Forelimb muscle (tissue), 1 donor: ENCODE measurements at regions not wholly inside any gene's neighbourhood (a gene's known extent, or its start where the extent isn't known, plus 50 kb on each side); places are given as distances from the start of the nearest gene placed in this dataset.
"Not testable (repeated sequence)": the region's sequence is repeated elsewhere in the genome, so short reads cannot be mapped to it uniquely, and the experiment has no call there.

Source experiments
- DNase-seq: peaks from one replicate; pipeline ENCODE4 v3.0.0-alpha.2; 2013; ENCODE audit warnings: low read depth

DNA sequence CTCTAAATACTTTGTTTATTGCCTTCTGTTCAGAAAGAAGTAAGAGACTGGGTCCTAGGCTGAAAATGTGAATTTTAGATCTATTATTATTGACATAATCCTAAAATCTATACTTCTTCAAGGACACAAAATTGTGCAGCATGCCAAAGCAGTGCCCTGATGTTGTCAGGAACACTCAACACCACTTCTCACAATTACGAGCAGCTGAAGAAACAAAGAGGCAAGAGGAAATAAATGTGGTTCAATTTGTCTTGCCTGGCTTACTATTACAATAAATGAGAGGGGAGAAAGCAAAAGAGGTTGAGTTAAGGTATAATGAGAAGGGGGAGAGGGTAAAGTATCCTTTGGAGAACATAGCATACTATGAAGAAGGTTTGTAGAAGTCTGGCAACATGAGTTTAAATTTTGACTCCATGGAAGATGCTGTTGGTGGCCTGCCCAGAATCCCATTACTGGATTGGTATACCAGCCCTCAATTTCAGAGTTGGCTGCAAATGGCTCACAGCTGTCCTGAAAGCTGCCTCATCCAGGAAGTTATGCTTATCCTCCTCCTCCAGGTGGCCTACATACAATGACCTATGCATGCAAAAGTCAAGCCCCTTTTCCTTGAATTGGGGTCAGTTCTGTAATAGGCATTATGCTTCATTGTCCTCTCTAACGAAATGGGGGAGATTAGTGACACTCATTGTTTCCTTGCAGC, 274.6 kb upstream of the SMIM30 start:
- DNase-seq, result no peak

DNA sequence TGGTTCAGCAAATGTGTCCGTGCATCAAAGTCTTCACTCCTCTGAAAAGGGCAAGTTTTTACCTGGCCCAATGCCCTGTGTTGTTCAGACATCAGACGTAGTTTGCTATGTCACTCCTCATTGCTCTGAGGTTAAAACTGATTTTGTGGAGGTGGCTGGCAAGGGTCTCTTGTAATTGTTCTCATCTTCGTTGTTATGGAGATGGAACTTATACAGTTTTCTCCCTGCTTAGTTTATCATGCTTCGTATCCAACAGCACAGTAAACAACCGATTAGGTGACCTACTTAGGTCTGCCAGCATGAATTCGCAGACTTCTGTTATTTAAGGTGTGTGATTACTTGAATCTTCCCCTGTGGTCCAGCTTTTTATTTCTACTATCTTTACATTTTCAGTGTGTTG, 274.1 kb upstream of the SMIM30 start:
- DNase-seq, result no peak

DNA sequence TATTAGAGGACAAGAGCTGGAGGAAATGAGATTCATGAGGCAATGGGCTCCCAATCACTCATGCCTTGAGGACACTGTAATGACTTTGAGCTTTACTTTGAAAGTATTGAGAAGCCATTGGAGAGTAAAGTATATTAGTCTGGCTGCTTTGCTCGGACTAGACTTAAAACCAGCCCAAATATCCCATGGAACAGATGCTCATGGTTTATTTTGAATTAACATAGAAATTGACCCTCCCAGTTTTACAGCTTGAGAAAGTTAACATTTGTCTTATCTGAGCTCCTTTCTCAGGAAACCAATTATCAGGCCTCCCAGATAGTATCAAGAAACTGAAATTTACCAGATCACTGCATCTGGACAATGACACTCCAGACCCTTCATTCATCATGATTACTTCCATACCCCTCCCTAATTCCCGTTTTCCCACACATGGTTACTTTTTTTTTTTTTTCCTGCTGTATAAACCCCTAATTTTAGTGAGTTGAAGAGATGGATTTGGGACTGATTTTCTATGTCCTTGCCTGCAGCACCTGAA, 270.8 kb upstream of the SMIM30 start:
- DNase-seq, result no peak

DNA sequence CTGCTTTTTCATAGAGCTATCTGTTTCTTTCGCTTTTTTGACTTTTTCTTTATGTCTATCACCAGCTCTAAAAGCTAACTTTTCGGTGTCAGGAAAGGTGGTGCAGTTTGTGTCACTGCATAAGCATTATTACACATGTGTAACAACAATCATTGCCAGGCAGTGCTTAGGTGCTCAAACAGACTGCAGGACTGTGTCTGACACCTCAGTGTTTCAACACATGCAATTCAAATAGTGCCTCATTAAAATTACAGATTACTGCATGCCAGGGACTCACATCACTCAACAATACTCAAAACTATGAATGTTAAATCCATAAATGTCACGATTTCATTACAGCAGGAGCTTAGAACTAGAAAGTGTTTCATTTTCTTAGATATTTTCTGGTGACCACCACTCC, 265.3 kb upstream of the SMIM30 start:
- DNase-seq, result no peak

DNA sequence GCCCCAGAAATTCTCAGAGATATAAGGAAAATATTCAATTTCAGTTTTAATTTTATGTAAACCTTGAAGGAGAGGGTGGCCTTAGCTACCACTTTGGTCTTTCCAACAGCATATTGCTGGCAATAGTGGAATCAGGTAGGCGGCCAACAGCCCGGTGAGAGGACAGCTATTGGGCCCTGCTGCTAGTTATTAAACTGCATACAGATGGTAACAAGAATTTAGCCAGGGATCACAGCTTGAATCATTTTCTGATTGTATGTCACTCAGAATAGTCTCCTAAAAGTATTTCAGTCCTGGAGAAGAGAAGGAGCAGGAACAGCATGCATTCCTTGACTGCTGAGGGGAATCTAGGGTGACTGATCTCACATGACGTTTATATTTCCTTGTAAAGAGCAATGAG, 261.4 kb upstream of the SMIM30 start:
- no peak for DNase-seq

DNA sequence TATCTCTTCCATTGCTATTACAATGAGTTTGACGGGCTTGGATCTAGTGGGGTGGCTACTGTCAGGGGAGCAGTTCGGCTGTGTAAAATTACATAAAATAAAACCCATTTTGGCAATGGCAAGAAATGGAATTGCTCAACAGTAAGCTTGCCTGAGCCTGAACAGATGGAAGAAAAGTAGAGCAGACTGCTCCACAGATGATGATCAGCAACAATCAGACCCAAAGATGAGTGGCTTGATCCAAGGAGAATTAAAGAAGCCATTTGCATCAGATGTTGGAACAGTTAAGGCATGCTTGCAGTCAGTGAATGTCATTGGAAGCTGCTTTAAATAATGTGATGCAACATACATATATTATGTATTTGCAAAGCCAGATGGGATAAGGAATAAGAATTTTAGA, 256.6 kb upstream of the SMIM30 start:
- DNase-seq, result peak; percentile 54

DNA sequence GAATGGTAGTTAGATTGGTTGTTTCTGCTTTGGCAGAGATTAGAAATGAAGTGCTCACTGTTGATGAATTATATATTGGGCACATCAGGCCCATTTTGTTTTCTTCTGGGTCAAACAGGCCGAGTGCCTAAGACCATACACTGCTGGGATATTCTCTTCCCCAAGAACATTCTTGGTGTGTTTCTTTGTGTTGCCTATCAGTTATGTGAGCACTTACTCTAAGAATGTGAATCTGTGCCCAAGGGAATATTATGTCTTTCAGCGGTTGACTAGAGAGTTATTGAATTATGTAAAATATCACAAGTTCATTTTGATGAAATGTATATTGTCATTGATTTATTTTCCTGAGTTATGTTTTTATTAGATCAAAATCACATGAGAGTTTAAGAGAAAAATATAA, 255.5 kb upstream of the SMIM30 start:
- DNase-seq, result no peak

- DNase-seq, result no peak
Observed at GRCh38 chr7:113371416-113372043, 253.2 kb upstream of the SMIM30 start.

- no peak for DNase-seq
Observed at GRCh38 chr7:113370910-113371309, 252.6 kb upstream of the SMIM30 start.

DNA sequence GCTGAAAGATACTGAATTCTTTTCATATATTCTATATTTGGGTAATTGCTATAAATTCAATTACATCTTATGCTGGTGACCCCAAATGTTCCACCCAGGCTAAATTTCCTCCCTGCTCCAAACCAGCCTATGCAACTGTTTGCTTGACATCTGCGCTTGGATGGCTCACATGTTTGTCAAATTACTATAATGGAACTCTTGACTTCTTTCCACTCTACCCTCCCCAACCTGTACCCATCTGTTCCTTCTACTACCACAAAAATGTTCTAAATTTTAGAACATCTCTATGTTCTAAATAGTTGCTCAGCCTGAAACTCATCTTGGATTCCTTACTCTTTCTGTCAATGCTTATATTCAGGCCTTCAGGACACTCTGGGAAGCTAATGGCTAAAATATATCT, 249.9 kb upstream of the SMIM30 start:
- DNase-seq, result no peak

DNA sequence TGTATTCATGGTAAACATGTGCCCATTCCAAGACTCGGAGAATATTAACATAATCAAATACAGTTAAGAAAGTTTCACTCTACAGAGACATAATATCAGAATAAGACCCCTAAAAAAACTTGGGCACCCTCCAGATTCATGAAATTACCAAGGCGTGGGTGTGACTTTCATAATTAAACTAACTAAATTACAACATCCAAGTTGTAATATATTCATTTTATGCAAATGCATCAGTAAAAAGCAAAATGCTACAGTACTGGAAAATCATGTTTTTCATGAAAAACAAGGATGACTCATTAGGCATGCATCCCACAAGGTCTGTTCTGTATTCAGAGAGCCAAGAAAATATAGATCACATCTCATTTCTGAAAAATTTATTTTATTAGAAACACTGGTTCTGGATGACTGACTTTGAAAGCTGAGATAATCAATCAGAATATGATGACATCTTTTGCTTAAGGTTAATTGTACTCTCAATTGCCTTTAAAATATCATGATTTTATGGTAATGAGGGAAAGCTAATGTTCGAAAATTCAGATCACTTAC, 248.8 kb upstream of the SMIM30 start:
- no peak for DNase-seq

DNA sequence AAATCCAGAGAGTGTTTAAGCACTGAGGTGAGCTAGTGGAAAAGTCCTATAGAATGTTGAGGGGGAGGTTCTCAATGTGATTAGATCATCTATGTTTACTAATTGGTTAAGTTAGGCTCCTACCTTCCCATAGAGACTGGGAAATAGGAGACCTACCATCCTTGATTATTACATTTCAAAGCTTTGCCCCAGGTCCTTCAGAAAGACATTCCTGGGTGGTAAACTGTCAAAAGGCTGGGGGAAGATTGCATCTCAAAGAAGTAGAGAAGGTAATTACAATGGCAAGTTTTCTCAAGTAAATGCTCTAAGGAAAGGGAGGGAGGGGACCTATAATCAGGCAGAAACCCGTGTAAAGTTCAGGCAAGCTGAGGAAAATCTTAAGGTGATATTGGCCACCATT, 247.8 kb upstream of the SMIM30 start:
- no peak for DNase-seq

- no peak for DNase-seq
Observed at GRCh38 chr7:113349339-113349738, 231.0 kb upstream of the SMIM30 start.

DNA sequence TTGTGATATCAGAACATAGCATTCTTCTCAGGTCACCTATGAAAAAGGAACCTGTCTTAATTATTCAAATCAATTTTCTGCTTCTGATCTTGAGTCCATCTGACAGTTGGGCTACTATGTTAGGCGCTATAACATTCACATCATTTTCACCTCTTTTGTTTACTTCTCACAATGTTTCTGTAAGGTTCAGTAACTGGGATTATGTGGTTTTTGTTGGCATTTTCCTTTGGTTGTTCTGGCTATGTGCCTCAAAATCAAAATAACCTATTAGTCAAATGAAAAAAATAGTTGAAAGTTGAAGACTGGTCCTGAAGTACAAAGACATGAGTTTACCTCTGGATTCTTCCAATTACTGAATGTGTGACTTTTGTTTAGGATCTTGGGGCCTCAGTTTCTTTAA, 221.3 kb upstream of the SMIM30 start:
- no peak for DNase-seq

GRCh38 chr7:113338071-113338696, 219.8 kb upstream of the SMIM30 start:
- DNase-seq, result no peak

GRCh38 chr7:113336838-113337237, 218.5 kb upstream of the SMIM30 start:
- not testable (repeated sequence) for DNase-seq

GRCh38 chr7:113331155-113331898, 213.0 kb upstream of the SMIM30 start:
- DNase-seq, result no peak

DNA sequence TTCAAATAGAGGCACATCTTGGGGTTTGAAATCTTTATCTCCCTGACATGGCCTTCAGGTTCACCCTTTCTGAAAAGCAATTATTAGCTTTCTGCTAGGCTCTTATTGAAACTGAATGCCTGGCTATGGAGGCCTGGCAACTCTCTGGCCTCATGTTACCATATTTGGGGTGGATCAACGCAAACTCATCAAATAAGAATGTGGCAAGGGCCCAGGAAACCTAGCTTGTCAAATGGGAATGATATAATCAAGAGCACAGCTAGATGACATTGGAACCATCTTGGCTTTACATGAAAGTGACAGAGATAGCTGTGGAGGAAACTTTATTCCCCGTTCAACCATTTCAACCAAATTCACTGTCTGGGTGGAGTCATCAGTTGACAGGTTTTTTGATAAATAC, 202.8 kb upstream of the SMIM30 start:
- no peak for DNase-seq

- no peak for DNase-seq
Observed at GRCh38 chr7:113320419-113320818, 202.1 kb upstream of the SMIM30 start.

DNA sequence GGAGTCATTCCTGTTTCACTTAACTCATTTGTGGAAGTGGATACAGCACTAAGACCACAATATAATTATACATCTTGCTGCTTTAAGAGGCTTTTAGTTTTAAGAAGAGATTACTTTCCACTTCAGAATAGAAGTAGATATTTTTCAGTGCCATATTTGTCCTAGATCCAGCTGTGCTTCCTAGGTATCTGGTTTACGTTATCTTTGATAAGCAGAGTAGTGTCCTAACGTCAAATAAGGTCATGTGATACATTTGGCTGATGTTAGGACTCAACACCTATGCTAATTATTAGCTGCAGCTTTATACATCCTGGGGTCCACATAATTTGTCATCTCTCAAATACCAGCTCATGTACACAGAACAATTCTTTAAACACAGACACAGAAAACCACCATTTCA, 196.2 kb upstream of the SMIM30 start:
- no peak for DNase-seq

DNA sequence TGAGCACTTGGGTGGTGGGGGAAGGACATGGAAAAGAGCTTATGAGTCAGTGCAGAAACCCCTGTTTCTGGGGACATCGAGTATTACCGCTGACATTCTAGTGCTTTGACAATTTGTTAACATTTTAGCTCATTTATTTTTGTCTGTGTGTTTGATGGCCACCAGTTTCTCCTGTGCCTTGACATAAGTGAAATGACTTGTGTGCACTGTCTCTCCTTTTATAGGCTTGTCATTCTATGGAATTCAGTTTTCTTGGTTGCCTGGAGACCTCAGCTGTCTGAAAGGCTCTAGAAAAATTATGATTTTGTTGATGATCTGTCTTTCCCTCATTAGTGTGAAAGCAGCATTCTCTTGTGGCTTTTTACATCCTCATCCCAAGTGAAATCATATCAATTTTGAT, 190.0 kb upstream of the SMIM30 start:
- no peak for DNase-seq

- DNase-seq, result no peak
Observed at GRCh38 chr7:113307147-113307546, 188.8 kb upstream of the SMIM30 start.
